ENCODE measurements at regions not wholly inside any gene's neighbourhood (a gene's known extent, or its start where the extent isn't known, plus 50 kb on each side); places are given as distances from the start of the nearest gene placed in this dataset.

GRCh38 chr2:192560326-192560725 lies 365.6 kb upstream of the TMEFF2 start:
- TF ChIP-seq HDAC2 (CRISPR knock-in tag; IDR thresholded peaks at IDR 0.05) (no peak), ZNF329 (CRISPR knock-in tag; IDR thresholded peaks at IDR 0.05; ENCODE audit: low read depth) (no peak), SMC3 (IDR thresholded peaks at IDR 0.05; ENCODE audit: low read length) (no peak), NFE2L1 (CRISPR knock-in tag; IDR thresholded peaks at IDR 0.05; ENCODE audit: borderline replicate concordance) (no peak), TAF1 (CRISPR knock-in tag; IDR thresholded peaks at IDR 0.05) (no peak)
